Bronchial epithelial cell (primary cell): ENCODE measurements at regions not wholly inside any gene's neighbourhood (a gene's known extent, or its start where the extent isn't known, plus 50 kb on each side); places are given as distances from the start of the nearest gene placed in this dataset.

ENCODE experiments used
- DNase-seq: peaks from one replicate; pipeline ENCODE4 v3.0.0-alpha.2; 2010; ENCODE audit warnings: low read depth
- FAIRE-seq: peaks from 2 replicates; lab custom pipeline; 2011; peaks lifted over from hg19 to GRCh38; lab: Jason Lieb, UNC
- H3K27me3 ChIP-seq: 2 replicates; pipeline ENCODE4 v1.5.1; 2011; ENCODE audit warnings: low read length; ENCODE audit not compliant: control insufficient read depth, insufficient read depth
- H3K36me3 ChIP-seq: 2 replicates; pipeline ENCODE4 v1.5.1; 2011; ENCODE audit warnings: low read length; ENCODE audit not compliant: control insufficient read depth, insufficient read depth
- H3K4me3 ChIP-seq: 2 replicates; pipeline ENCODE4 v1.5.1; 2011; ENCODE audit warnings: mild to moderate bottlenecking, low read depth, low read length, control low read depth
- TF ChIP-seq, protein P1 (sequence below): IDR thresholded peaks from 2 replicates; pipeline ENCODE4 v1.5.1; 2011; ENCODE audit warnings: mild to moderate bottlenecking, moderate library complexity, low read length, control low read depth, inconsistent platforms; ENCODE audit not compliant: insufficient read depth, severe bottlenecking

DNA sequence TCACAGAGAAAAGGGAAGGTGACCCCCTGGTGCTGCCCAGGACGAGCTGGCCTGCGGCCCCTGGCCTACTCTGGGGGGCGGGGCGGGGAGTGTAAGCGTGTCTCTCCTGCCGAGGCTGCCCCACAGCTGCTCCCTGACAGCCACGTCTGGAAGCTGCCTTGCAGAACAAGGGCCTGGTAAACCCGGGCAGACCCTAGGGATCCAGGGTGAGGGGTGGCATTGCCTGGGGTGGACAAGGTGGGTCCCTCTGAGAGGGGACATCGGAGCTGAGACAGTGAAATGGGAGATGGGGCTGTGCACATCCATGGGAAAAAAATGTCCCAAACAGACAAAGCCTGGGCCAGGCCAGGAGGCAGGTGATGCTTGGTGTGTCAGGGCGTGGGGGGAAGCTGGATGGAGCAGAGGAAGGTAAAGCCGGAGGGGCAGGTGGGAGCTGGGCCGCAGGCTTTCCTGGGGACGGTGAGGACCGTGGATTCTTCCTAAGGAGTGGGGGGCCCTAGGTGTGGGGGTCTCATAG lies 66.0 kb upstream of the HDAC4 start:
- TF ChIP-seq, protein P1, sequence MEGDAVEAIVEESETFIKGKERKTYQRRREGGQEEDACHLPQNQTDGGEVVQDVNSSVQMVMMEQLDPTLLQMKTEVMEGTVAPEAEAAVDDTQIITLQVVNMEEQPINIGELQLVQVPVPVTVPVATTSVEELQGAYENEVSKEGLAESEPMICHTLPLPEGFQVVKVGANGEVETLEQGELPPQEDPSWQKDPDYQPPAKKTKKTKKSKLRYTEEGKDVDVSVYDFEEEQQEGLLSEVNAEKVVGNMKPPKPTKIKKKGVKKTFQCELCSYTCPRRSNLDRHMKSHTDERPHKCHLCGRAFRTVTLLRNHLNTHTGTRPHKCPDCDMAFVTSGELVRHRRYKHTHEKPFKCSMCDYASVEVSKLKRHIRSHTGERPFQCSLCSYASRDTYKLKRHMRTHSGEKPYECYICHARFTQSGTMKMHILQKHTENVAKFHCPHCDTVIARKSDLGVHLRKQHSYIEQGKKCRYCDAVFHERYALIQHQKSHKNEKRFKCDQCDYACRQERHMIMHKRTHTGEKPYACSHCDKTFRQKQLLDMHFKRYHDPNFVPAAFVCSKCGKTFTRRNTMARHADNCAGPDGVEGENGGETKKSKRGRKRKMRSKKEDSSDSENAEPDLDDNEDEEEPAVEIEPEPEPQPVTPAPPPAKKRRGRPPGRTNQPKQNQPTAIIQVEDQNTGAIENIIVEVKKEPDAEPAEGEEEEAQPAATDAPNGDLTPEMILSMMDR = no peak
- Histone ChIP-seq H3K36me3 (no peaks in the 10 kb centered on the region), H3K27me3 (no peaks in the 10 kb centered on the region), H3K4me3 (no peak overlapping the region)
- DNase-seq = no peak
- no peak for FAIRE-seq

DNA sequence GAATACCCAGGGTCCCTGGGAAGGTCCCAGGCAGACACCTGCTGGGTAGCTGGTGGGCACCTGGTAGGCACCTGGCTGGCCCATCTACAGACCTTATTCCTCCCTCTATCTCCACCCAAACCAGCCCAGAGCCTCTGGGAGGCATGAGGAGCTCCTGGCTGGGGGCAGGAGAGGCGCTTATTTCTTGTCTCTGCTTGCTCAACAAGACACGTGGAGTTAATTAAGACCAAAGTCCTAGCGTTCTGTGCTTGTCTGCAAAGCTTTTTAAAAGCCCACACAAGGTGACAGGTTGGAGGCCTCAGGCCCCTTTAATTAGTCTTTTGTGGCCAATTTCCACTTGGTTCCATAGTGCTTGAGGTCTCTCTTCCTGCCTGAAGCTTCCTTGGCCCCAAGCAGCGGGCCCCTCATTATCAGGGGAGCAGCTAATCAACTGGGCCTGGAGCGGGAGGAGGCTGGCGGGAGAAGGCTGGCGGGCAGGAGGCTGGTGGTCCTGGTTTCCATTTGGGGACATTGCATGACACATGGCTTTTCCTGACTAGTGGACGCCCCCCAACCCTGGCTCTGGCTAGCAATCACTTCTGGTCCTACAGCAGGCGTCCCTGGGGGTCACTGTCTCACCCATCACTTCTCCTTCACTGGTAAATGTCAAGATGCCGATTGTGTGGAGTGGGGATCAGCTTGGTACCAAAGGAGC lies 65.4 kb upstream of the HDAC4 start:
- Histone ChIP-seq H3K36me3 (no peaks in the 10 kb centered on the region), H3K4me3 (no peak overlapping the region), H3K27me3 (no peaks in the 10 kb centered on the region)
- TF ChIP-seq, protein P1 = no peak
- FAIRE-seq (no peak), DNase-seq (no peak)

DNA sequence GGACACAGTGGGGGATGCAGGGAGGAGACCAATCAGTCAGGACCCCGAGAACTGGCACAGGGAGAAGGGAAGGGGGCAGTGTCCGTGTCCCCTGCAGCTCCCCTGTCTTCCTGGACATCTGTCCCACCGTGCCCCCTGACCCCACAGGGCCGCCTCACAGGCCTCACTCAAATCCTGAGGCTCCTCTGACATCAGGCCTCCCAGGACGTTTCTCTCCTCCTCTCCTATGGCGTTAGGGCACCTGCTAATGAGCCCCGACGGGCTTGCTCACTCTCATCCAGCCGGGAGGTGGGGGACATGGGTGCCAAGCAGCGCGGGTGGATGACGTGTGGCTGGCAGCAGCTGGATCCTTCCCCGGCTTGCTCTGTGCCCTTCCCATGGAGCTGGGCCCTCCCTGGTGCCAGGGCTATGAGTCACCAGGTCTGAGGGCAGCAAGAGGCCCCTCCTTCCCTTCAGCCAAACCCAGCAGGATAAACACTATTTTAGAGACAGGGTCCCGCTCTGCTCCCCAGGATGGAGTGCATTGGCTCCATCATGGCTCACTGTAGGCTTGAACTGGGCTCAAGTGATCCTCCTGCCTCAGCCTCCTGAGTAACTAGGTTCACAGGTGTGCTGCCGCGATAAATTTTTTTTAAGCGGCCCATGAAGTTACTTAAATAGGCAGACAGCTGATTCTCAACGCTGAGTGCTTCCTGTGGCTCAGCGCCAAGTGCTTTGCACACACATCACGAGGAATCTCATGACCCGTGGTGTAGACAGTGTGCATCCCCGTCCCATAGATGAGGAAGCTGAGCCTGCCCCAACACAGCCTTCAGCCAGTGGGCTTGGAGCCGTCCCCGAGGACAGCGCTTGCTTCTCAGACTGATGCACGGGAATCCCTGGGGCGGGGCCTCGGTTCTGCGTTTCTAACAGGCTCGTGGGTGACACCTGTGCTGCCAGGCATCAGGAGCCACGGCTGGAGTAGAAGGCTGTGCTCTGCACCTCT lies 64.5 kb upstream of the HDAC4 start:
- TF ChIP-seq, protein P1 = no peak
- no peak for FAIRE-seq

DNA sequence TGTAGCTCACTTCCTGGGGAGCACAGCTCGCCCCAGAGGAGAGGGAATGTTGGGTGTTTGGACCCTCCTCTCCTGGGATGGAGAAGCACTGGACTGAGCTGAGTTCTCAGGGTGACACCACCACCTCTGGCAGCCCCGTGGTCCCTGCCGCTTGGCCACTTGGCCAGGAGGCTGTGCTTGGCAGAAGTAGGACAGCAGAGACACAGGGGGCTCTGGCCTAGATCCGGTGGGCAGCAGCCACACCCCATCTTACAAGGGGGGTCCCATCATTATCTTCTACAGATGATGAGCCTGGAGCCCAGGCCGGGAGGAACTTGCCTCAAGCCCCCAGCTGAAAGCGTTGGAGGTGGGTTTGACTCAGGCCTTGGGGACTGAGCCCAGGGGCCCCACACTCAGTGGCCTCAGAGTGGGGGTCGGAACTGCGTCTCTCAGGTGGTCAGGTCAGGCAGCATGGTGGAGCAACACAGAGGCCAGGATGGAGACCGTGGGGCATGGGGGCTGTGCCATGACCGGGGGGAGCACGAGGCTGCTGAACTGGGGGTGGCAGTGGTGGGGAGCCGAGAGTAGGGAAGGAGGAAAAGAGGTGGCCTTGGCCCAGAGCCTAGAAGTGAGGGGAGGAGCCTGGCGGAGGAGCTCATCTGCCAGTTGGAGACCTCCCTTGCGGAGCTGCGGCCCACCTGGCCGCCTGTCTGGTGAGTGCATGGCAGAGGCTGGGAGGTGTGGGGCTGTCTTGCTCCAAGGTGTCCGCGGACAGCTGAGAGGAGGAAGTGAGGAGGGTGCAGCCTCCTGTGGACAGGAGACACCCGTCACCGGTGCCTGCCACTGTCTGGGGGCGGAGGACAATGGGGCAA lies 63.6 kb upstream of the HDAC4 start:
- TF ChIP-seq, protein P1 = no peak
- Histone ChIP-seq H3K27me3 (no peaks in the 10 kb centered on the region), H3K4me3 (no peak overlapping the region), H3K36me3 (no peaks in the 10 kb centered on the region)
- FAIRE-seq (no peak), DNase-seq (no peak)

More for the DNA sequence above, 64.5 kb upstream of the HDAC4 start:
- Histone ChIP-seq H3K27me3 (no peaks in the 10 kb centered on the region), H3K36me3 (no peaks in the 10 kb centered on the region), H3K4me3 (no peak overlapping the region)
- peak; percentile 10 for DNase-seq

DNA sequence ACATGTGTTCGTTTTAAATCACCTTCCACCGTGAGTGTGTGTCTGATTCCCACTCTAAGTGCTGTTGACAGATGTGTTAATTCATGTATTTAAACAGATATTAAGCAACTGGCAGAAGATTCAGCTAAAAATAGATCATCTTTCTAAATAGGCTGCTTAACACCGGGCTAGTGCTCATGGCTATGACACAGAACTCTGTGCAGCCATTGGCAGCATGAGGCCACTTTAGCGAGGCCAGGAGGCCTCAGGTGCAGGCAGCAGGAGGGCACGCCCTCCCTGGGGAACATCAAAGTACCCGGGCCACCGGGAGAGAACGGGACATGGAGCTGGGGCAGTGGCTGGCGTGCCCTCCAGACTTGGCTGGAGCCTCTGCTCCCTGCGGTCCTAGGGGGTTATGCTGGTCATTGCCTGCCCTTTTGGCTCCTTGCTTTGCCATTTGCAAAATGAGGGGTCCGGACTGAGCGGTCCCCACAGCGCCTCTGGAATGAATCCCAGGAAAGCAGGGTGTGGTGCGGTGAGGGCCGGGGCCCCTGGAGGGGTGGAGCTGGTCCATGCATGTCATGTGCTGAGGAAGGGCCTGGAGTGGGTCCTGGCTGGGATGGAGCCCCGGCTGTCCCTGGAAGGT lies 62.8 kb upstream of the HDAC4 start:
- no peak overlapping the region for H3K4me3 ChIP-seq
- TF ChIP-seq, protein P1 = no peak
- no peaks in the 10 kb centered on the region for H3K27me3 ChIP-seq
- H3K36me3 ChIP-seq = no peaks in the 10 kb centered on the region
- DNase-seq (no peak), FAIRE-seq (no peak)
